NCI-H345 treated with DMSO at 0.1 percent for 48 hours (cell line): ENCODE measurements at regions not wholly inside any gene's neighbourhood (a gene's known extent, or its start where the extent isn't known, plus 50 kb on each side); places are given as distances from the start of the nearest gene placed in this dataset.
"Not testable (repeated sequence)": the region's sequence is repeated elsewhere in the genome, so short reads cannot be mapped to it uniquely, and the experiment has no call there.

ENCODE experiments used
- DNase-seq: peaks from one replicate; lab custom pipeline; 2025; ENCODE audit not compliant: unreplicated experiment; lab: John Stamatoyannopoulos, UW

DNA sequence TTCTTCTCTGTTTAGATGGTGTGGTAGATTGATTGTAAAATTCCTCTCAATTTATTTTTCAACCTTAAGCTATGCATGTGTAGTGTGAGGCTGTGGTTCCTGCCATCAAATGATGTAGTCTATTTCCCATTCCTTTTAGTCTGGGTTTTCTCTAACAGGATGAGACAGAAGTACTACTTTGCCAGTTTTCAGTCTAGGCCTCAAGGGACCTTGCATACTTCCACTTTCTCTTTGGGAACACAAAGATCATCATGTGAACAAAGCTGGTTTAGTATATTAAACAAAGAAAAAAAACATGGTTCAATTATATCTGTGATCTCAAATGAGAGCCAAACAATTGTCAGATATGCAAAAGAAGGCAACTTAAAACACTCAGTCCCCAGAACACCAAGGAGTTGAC is 1284.0 kb downstream of the RAPGEF2 start:
- no peak for DNase-seq

- DNase-seq = no peak
Measured at GRCh38 chr4:160399826-160400225, 1296.9 kb downstream of the RAPGEF2 start.

- no peak for DNase-seq
Measured at GRCh38 chr4:160403081-160403480, 1300.2 kb downstream of the RAPGEF2 start.

GRCh38 chr4:160406263-160406825 is 1303.5 kb downstream of the RAPGEF2 start:
- DNase-seq = no peak

DNA sequence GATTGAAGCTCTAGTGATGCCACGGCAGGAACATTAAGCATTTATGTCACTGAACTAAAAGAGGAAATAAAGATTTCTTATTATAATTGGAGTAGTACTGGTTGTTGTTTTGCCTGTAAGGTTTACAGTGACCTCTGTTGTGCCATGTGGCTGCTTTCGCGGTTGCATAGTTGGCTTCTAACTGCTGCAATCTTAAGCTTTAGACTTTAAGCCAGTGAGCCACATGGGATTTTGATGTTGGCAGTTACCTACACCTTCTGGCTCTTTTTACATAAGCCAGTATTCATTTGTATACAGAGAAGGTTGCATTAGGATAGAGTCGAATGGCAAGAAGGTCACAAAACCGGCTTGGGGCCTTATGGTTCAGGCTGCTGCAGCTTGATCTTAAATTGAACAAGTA is 1311.6 kb downstream of the RAPGEF2 start:
- DNase-seq = no peak

DNA sequence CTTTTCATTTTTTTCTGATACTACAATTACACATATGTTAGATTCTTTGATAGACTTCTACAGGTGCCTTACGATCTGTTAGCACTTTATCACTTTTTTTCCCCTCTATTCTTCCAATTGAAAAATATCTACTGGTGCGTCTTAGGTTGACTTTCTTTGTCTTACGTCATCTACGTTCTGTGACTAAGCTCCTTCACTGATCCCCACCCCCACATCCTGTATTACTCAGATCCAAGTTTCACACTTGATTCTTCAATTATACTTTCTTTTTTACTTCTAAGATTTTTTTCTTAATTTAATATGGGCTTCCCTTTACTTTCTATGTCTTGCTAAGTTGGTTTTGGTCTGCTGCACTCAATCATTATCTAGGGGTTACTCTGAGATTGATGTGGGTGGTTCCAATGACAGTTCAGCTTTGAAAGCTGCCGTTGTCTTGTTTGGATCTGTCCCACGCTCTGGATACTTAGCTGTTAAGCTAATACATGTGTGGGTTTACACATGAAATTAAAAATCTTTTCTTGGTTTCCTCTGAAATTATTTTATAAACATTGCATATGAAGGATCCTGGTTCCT is 1321.1 kb downstream of the RAPGEF2 start:
- no peak for DNase-seq

- no peak for DNase-seq
Measured at GRCh38 chr4:160426233-160426632, 1323.4 kb downstream of the RAPGEF2 start.

GRCh38 chr4:160450876-160451275 is 1348.0 kb downstream of the RAPGEF2 start:
- no peak for DNase-seq

DNA sequence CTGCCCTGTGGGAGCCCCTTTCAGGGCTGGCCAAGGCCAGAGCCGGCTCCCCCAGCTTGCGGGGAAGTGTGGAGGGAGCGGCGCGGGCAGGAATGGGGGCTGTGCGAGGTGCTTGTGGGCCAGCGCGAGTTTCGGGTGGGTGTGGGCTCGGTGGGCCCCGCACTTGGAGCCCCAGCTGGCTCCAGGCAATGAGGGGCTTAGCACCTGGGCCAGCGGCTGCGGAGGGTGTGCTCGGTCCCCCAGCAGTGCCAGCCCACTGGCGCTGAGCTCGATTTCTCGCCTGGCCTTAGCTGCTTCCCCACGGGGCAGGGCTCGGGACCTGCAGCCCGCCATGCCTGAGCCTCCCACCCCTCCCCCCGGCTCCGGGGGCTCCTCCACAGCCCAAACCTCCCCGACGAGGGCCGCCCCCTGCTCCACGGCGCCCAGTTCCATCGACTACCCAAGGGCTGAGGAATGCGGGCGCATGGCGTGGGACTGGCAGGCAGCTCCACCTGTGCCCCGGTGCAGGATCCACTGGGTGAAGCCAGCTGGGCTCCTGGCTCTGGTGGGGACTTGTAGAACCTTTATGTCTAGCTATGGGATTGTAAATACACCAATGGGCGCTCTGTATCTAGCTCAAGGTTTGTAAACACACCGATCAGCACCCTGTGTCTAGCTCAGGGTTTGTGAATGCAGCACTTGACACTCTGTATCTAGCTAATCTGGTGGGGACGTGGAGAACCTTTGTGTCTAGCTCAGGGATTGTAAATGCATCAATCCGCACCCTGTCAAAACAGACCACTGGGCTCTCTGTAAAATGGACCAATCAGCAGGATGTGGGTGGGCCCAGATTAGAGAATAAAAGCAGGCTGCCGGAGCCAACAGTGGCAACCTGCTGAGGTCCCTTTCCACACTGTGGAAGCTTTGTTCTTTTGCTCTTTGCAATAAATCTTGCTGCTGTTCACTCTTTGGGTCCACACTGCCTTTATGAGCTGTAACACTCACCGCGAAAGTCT is 1379.1 kb downstream of the RAPGEF2 start:
- not testable (repeated sequence) for DNase-seq

GRCh38 chr4:160485071-160485687 is 1382.3 kb downstream of the RAPGEF2 start:
- no peak for DNase-seq

- no peak for DNase-seq
Measured at GRCh38 chr4:160492181-160492580, 1389.3 kb downstream of the RAPGEF2 start.

GRCh38 chr4:160493206-160493605 is 1390.3 kb downstream of the RAPGEF2 start:
- no peak for DNase-seq

GRCh38 chr4:160495356-160495755 is 1392.5 kb downstream of the RAPGEF2 start:
- DNase-seq = no peak

- DNase-seq = no peak
Measured at GRCh38 chr4:160498211-160498610, 1395.3 kb downstream of the RAPGEF2 start.

- no peak for DNase-seq
Measured at GRCh38 chr4:160505724-160506123, 1402.8 kb downstream of the RAPGEF2 start.

GRCh38 chr4:160510928-160511327 is 1408.0 kb downstream of the RAPGEF2 start:
- DNase-seq = no peak

DNA sequence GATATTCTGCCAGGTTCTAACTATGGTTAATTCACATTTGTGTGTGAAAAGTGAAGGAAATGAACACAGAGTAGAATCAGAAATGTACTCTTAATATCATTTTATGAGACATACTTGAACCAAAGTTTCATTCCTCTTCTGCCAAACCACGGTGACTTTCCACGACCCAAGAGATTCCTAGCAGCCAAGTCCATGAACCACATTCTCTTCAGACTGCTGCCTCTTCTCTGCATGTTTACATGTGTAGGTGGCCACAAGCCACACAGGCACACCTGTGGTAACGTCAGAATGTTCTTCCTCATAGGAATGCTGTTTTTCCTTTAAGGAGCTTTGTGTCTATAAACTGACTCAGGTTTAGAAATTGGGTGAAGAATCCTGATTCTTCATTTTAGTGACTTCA is 1411.2 kb downstream of the RAPGEF2 start:
- DNase-seq = no peak

- DNase-seq = no peak
Measured at GRCh38 chr4:160523231-160523630, 1420.4 kb downstream of the RAPGEF2 start.

GRCh38 chr4:160537681-160538080 is 1434.8 kb downstream of the RAPGEF2 start:
- no peak for DNase-seq

- DNase-seq = no peak
Measured at GRCh38 chr4:160546201-160546600, 1443.3 kb downstream of the RAPGEF2 start.

- not testable (repeated sequence) for DNase-seq
Measured at GRCh38 chr4:160549951-160550519, 1447.2 kb downstream of the RAPGEF2 start.
